GM18517 (cell line): ENCODE measurements at regions not wholly inside any gene's neighbourhood (a gene's known extent, or its start where the extent isn't known, plus 50 kb on each side); places are given as distances from the start of the nearest gene placed in this dataset.
"Not testable (repeated sequence)": the region's sequence is repeated elsewhere in the genome, so short reads cannot be mapped to it uniquely, and the experiment has no call there.

Experiments
- ATAC-seq: cut with Tn5 transposase; IDR thresholded peaks from one replicate; pipeline ENCODE4 v1.9.1; 2021; ENCODE audit warnings: mild to moderate bottlenecking, moderate library complexity; ENCODE audit not compliant: unreplicated experiment

GRCh38 chr1:234924450-234925355 lies 203.9 kb downstream of the TOMM20 start:
- no peak for ATAC-seq

GRCh38 chr1:234923626-234924025 lies 205.0 kb downstream of the TOMM20 start:
- no peak for ATAC-seq

- no peak for ATAC-seq
Measured at GRCh38 chr1:234922987-234923386, 205.7 kb downstream of the TOMM20 start.

GRCh38 chr1:234921266-234922062 lies 207.2 kb downstream of the TOMM20 start:
- ATAC-seq = no peak

- ATAC-seq = no peak
Measured at GRCh38 chr1:234920843-234921140, 207.8 kb downstream of the TOMM20 start.

- ATAC-seq = no peak
Measured at GRCh38 chr1:234920136-234920842, 208.3 kb downstream of the TOMM20 start.

- no peak for ATAC-seq
Measured at GRCh38 chr1:234918961-234919761, 209.5 kb downstream of the TOMM20 start.

- no peak for ATAC-seq
Measured at GRCh38 chr1:234918181-234918841, 210.3 kb downstream of the TOMM20 start.

GRCh38 chr1:234917495-234918180 lies 211.0 kb downstream of the TOMM20 start:
- ATAC-seq = no peak

- no peak for ATAC-seq
Measured at GRCh38 chr1:234916840-234917239, 211.8 kb downstream of the TOMM20 start.

- no peak for ATAC-seq
Measured at GRCh38 chr1:234915924-234916675, 212.5 kb downstream of the TOMM20 start.

- no peak for ATAC-seq
Measured at GRCh38 chr1:234914606-234915290, 213.9 kb downstream of the TOMM20 start.

- no peak for ATAC-seq
Measured at GRCh38 chr1:234913771-234914170, 214.9 kb downstream of the TOMM20 start.

- ATAC-seq = no peak
Measured at GRCh38 chr1:234913278-234913649, 215.4 kb downstream of the TOMM20 start.

- no peak for ATAC-seq
Measured at GRCh38 chr1:234912548-234913277, 215.9 kb downstream of the TOMM20 start.

- no peak for ATAC-seq
Measured at GRCh38 chr1:234911787-234912186, 216.8 kb downstream of the TOMM20 start.

- not testable (repeated sequence) for ATAC-seq
Measured at GRCh38 chr1:234911136-234911535, 217.5 kb downstream of the TOMM20 start.

GRCh38 chr1:234909851-234910250 lies 218.8 kb downstream of the TOMM20 start:
- ATAC-seq = no peak
